HG02852 (cell line): ENCODE measurements at regions not wholly inside any gene's neighbourhood (a gene's known extent, or its start where the extent isn't known, plus 50 kb on each side); places are given as distances from the start of the nearest gene placed in this dataset.
"Not testable (repeated sequence)": the region's sequence is repeated elsewhere in the genome, so short reads cannot be mapped to it uniquely, and the experiment has no call there.

ENCODE experiments used
- ATAC-seq: cut with Tn5 transposase; IDR thresholded peaks from one replicate; pipeline ENCODE4 v1.9.1; 2021; ENCODE audit warnings: mild to moderate bottlenecking, moderate library complexity; ENCODE audit not compliant: unreplicated experiment

GRCh38 chrX:69431420-69431819 is 72.7 kb upstream of the NALF2 start:
- ATAC-seq = no peak

GRCh38 chrX:69430785-69431184 is 73.3 kb upstream of the NALF2 start:
- no peak for ATAC-seq

GRCh38 chrX:69429339-69430015 is 74.6 kb upstream of the NALF2 start:
- no peak for ATAC-seq

DNA sequence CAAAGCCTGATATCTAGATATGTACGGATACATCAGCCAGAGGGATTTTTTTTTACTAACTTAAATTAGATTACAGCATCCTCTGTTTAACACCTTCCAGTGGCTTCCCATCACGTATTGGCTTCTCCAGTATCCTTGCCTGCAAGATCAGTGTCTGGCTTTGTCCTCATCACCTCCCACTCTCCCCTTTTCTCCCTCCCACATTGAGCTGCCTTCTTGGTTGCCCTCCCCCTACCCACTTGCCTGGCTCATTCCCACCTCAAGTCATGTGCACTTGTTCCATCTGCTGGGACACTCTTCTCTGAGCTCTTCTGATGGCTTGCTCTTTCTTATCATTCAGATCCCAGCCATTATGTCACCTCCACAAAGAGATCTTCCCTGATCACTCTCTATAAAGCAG is 75.9 kb upstream of the NALF2 start:
- no peak for ATAC-seq

GRCh38 chrX:69424910-69425309 is 79.2 kb upstream of the NALF2 start:
- no peak for ATAC-seq

DNA sequence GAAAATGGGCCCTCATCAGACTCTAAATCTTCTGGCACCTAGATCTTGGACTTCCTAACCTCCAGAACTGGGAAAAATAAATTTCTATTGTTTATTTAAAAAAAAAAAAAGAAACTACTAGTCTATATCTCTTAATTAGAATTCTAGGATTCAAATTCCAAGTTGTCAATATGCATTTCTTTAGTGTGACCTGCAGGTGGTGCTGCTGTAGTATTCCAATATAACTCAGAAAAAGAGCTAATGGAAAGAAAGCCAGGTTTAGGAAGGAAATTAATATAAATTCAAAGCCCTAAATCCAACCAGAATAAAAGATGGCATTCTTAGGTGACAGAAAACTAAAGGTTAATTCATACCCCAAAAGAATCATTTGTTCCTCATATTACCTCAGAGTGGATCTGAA is 80.0 kb upstream of the NALF2 start:
- no peak for ATAC-seq

GRCh38 chrX:69422208-69422607 is 81.9 kb upstream of the NALF2 start:
- not testable (repeated sequence) for ATAC-seq

GRCh38 chrX:69415698-69416097 is 88.4 kb upstream of the NALF2 start:
- ATAC-seq = no peak

DNA sequence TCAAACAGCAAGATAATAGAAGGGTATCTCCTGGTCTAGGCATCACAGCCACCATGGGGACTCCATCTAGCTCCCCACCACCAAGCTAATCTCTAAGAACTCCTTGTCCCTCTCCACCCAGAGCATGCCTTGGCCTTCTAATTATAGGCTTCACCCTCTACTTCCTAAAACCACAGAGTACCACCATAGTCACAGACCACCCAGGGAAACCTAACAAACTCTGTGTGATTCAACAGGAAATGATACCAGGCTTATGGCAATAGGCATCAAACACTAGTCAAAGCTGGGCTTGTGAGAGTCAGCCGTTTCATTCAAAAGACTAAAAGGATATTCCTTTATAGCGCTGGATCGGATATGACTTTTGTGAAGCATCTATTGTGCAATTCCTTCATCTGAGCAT is 91.5 kb upstream of the NALF2 start:
- no peak for ATAC-seq

DNA sequence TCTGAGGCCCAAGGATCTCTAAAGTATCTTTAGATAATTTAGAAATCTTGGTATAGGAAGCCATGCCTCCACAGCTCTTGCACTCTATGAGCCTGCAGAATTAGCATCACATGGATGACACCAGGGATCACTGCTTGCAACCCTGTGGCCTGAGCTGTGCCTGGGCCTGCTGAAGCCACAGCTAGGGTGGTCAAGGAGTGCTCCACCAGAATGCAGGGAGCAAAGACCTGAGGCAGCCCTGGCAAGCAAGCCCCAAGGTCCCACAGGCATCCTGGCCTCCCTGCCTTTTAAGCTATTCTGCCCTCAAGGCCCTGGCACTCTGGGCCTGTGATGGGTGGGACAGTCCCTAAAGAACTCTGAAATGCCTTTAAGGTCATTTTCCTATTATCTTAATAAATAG is 105.2 kb upstream of the NALF2 start:
- ATAC-seq = no peak

DNA sequence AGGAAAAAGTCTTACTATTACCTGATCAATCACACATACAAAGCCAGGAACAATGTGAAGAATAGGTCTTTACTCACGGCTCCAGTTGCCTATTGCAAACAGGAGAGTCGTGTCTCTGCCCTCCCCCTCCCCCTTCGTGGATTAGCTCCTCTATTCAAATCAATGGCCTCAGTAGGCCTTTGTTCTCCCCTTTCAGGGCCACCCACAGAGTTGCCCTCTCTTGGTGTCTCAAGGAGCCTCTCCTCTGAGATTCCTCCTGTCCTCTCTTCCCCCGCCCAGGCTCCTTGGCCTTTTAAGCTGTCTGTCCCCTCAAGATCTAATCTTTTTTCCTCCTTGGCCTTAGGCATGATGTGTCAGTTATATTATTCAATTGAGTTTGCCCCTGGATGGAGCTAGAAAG is 107.2 kb upstream of the NALF2 start:
- ATAC-seq = no peak

DNA sequence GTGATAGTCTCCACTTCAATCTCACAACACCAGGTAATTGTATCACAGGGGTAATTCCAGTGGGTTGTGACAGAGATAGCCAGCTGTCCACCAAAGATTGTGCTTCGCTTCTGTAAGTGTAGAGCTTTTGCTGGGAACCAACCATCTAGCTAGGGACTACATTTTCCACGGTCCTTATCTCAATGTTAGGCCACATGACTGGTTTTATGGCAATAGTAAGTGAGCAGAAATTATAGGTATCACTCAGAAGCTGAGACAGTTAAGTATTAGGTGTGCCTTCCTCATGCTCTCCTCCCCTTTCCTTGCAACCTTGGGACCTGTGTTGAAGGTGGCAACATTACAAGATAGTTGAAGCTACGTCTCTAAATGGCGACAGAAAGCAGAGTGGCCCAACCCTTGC is 108.8 kb upstream of the NALF2 start:
- ATAC-seq = no peak

DNA sequence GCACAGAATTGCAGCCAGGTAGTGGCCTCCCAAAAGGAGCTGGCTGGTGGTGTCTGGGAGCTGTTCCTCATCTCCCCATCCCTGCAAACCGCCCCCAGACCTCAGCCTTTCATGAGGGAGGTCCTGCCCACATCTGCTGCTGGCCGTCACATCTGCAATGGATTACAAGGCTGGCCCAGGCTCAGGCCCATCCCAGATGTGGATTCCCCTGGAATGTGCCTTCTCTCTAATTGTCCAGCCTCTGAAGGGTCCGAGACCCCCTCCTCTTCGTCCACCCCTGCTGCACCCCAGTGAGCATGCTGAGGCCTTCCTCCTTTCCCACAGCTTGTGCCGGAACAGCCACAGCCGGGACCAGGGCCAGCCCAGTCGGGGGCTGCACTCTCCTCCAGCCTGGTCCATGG is 115.0 kb upstream of the NALF2 start:
- ATAC-seq = no peak

GRCh38 chrX:69388526-69388925 is 115.6 kb upstream of the NALF2 start:
- no peak for ATAC-seq

DNA sequence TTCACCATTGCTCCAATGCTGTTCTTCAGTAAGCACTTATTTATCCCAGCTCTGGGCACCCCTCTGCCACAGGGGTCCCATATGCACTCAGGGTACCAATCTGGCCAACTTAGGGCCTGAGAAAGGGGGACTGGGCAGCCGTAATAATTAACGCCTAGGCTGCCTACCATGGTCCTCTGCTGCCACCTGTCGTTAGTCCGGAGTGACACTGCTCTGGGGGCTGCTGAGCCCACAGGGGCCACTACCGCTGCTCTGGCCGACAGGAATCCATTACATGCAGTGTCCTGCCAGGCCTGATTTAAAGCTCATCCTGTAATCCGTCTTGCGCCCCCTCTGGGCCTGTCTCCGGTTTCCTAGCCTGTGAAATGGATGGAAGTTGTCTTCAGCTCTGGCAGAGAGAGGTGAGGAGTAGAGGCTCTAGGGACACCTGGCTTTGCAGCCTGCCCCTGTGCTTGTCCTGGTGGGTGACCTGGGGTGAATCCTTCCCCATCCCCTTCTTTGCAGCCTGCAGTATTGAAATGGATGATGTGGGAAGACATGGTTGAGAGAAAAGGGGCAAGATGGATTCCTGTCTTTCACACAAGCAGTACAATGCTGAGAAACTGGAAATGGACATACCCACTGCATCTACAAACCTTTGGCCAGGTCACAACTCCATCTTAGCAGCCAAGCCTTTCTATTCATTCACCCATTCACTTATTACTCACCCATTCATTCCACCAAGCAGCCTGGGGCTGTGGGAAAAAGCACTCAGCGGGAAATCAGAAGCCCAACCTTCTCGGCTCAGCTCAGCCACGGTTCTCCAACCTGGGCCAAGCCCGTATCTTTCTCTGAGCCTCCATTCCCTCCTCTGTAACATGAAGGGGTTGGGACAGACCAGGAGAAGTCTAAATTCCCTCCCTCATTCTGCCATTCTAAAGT is 116.3 kb upstream of the NALF2 start:
- peak; percentile 71 for ATAC-seq

DNA sequence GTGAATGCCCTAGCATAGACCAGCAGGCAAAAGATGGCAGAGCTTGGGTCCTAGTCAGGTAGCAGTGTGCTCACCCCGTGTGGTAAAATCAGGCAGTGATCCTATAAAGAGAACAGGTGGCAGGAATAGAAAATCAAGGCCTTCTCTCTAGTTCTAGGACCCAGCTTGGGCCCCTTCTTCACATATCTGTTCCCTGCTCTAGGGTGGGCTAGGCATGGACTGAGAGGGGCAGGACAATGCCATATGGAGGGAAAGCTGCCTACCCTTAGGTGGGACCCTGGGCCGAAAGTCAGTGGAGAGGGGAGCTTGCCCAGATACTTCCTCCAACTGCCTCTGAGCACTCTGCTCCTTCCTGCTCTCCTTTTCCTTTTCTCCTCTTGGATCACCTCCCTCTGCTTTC is 117.4 kb upstream of the NALF2 start:
- ATAC-seq = no peak

DNA sequence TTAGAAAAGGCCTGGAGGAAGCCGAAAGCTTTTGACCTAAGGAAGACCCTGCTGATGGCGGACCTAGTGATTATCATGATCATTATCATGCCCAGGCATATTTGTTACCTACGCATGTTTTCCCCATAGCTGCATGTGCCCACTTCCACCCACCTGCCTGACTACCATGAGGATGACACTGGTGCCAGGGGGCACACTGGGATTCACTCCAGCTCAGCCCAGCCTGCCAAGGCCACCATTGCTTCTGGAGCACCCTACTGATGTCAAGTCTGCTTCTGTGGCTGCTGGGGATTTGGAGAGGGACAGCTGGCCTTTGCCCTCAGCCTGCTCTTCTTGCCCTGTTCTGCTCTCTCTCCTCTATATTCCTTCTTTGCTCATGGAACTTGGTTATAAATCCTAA is 124.7 kb upstream of the NALF2 start:
- ATAC-seq = no peak

- ATAC-seq = no peak
Measured at GRCh38 chrX:69374569-69374968, 129.6 kb upstream of the NALF2 start.

DNA sequence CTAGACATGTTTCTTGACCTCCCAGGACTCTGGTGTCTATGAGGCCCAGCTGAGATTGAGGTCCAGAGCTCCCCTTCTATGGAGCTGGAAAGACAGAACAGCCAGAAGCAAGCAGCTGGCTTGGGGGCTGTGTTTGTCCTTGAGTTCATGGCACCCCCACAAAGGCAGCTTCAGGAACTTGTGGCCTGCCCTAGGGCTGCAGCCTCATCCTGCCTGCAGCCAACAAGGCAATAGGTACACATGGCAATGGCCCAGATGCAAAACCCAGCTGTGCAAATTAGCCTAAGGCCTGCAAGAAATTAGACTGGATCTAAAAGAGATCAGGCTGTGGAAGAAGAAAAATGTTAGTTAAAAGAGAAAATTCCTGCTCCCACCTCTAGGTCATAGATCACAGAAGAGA is 131.7 kb upstream of the NALF2 start:
- ATAC-seq = no peak

DNA sequence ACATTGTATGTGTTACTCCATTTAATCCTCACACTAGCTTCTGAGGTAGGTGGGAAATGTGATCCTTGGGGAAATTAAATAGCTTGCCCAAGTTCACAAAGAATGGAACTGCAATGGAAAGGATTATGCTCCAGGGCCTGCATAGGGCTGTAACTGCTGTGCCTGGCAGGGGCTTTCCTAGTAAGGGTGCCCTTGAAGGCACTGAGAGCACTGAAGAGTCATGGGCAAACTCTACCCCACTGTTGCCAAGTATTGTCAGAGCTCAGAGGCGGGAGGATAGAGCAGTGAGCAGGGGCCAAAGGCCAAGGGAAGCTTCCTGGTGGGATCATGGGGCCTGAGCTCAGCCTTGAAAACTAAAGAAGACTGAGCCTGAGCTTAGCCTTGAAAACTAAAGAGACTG is 133.0 kb upstream of the NALF2 start:
- ATAC-seq = no peak

DNA sequence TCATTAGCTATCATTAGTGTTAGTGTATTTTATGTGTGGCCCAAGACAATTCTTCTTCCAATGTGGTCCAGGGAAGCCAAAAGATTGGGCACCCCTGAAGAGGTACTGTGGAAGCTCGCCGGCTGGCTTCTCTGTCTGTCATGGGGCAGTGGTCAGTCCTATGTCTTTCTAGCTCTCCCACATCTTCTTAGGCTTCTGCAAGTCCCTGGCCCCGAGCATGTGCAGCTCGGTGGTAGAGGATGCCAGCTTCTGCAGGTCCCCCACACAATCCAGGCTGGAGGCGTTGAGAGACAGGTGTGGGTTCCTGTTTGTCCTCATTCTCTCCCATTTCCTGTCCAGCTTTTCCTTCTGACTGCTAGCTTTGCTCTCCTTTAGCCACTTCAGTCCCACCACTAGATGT is 134.1 kb upstream of the NALF2 start:
- no peak for ATAC-seq

- no peak for ATAC-seq
Measured at GRCh38 chrX:69366183-69366582, 137.9 kb upstream of the NALF2 start.
